HEK293 (cell line): ENCODE measurements at regions not wholly inside any gene's neighbourhood (a gene's known extent, or its start where the extent isn't known, plus 50 kb on each side); places are given as distances from the start of the nearest gene placed in this dataset.
A peak's percentile ranks its signal among the peaks of the same experiment; 100 is the strongest.

Experiments
- FEZF1 ChIP-seq: fragments of 450-650 bp; formaldehyde crosslinking; IDR thresholded peaks from 2 replicates; pipeline ENCODE4 v1.5.1; 2016; ENCODE audit warnings: missing biosample characterization, missing genetic modification characterization
- IKZF3 ChIP-seq: fragments of 450-650 bp; IDR thresholded peaks from 2 replicates; pipeline ENCODE4 v1.5.0; 2018; ENCODE audit warnings: missing biosample characterization, mild to moderate bottlenecking, missing genetic modification characterization, moderate library complexity
- KLF10 ChIP-seq: fragments of 450-650 bp; IDR thresholded peaks from 2 replicates; pipeline ENCODE4 v1.5.1; 2018; ENCODE audit warnings: missing biosample characterization, mild to moderate bottlenecking, missing genetic modification characterization
- KLF16 ChIP-seq: fragments of 450-650 bp; formaldehyde crosslinking; IDR thresholded peaks from 2 replicates; pipeline ENCODE4 v1.5.1; 2017; ENCODE audit warnings: missing biosample characterization, missing genetic modification characterization
- OSR2 ChIP-seq: fragments of 450-650 bp; formaldehyde crosslinking; IDR thresholded peaks from 2 replicates; pipeline ENCODE4 v1.5.1; 2016; ENCODE audit warnings: missing biosample characterization, missing genetic modification characterization
- PRDM6 ChIP-seq: fragments of 450-650 bp; formaldehyde crosslinking; IDR thresholded peaks from 2 replicates; pipeline ENCODE4 v1.5.1; 2017; ENCODE audit warnings: missing biosample characterization, missing genetic modification characterization
- SCRT2 ChIP-seq: fragments of 450-650 bp; formaldehyde crosslinking; IDR thresholded peaks from 2 replicates; pipeline ENCODE4 v1.5.1; 2016; ENCODE audit warnings: missing biosample characterization, missing genetic modification characterization
- WT1 ChIP-seq: fragments of 450-650 bp; formaldehyde crosslinking; IDR thresholded peaks from 2 replicates; pipeline ENCODE4 v1.5.1; 2016; ENCODE audit warnings: missing biosample characterization, missing genetic modification characterization
- ZBTB11 ChIP-seq: fragments of 450-650 bp; formaldehyde crosslinking; conservative IDR thresholded peaks from 2 replicates; pipeline ENCODE4 v1.5.1; 2016; ENCODE audit warnings: low read depth, missing biosample characterization, missing genetic modification characterization
- ZBTB48 ChIP-seq: fragments of 450-650 bp; formaldehyde crosslinking; IDR thresholded peaks from 2 replicates; pipeline ENCODE4 v1.5.1; 2016; ENCODE audit warnings: missing biosample characterization, missing genetic modification characterization
- ZBTB49 ChIP-seq: fragments of 450-650 bp; formaldehyde crosslinking; IDR thresholded peaks from 2 replicates; pipeline ENCODE4 v1.5.1; 2016; ENCODE audit warnings: missing biosample characterization, missing genetic modification characterization, low read depth
- ZNF121 ChIP-seq: fragments of 450-650 bp; formaldehyde crosslinking; IDR thresholded peaks from 2 replicates; pipeline ENCODE4 v1.5.1; 2016; ENCODE audit warnings: missing biosample characterization, missing genetic modification characterization
- ZNF132 ChIP-seq: fragments of 450-650 bp; formaldehyde crosslinking; IDR thresholded peaks from 2 replicates; pipeline ENCODE4 v1.5.1; 2017; ENCODE audit warnings: missing biosample characterization, missing genetic modification characterization, borderline replicate concordance
- ZNF292 ChIP-seq: fragments of 450-650 bp; formaldehyde crosslinking; IDR thresholded peaks from 2 replicates; pipeline ENCODE4 v1.5.1; 2016; ENCODE audit warnings: low read depth, missing biosample characterization, missing genetic modification characterization, borderline replicate concordance
- ZNF335 ChIP-seq: fragments of 450-650 bp; formaldehyde crosslinking; conservative IDR thresholded peaks from 2 replicates; pipeline ENCODE4 v1.5.1; 2016; ENCODE audit warnings: missing biosample characterization, missing genetic modification characterization
- ZNF391 ChIP-seq: fragments of 450-650 bp; formaldehyde crosslinking; IDR thresholded peaks from 2 replicates; pipeline ENCODE4 v1.5.1; 2016; ENCODE audit warnings: low read depth, missing biosample characterization, missing genetic modification characterization, borderline replicate concordance
- ZNF473 ChIP-seq: fragments of 450-650 bp; formaldehyde crosslinking; IDR thresholded peaks from 2 replicates; pipeline ENCODE4 v1.5.1; 2017; ENCODE audit warnings: missing biosample characterization, missing genetic modification characterization
- ZNF48 ChIP-seq: fragments of 450-650 bp; formaldehyde crosslinking; IDR thresholded peaks from 2 replicates; pipeline ENCODE4 v1.5.1; 2016; ENCODE audit warnings: missing biosample characterization, missing genetic modification characterization
- ZNF571 ChIP-seq: fragments of 450-650 bp; formaldehyde crosslinking; IDR thresholded peaks from 2 replicates; pipeline ENCODE4 v1.5.0; 2017; ENCODE audit warnings: missing biosample characterization, missing genetic modification characterization
- ZNF791 ChIP-seq: fragments of 450-650 bp; formaldehyde crosslinking; IDR thresholded peaks from 2 replicates; pipeline ENCODE4 v1.5.1; 2016; ENCODE audit warnings: missing biosample characterization, missing genetic modification characterization
- ZNF843 ChIP-seq: fragments of 450-650 bp; formaldehyde crosslinking; IDR thresholded peaks from 2 replicates; pipeline ENCODE4 v1.5.1; 2016; ENCODE audit warnings: missing biosample characterization, missing genetic modification characterization
- ZXDB ChIP-seq: fragments of 450-650 bp; formaldehyde crosslinking; IDR thresholded peaks from 2 replicates; pipeline ENCODE4 v1.5.1; 2016; ENCODE audit warnings: missing biosample characterization, missing genetic modification characterization
- TF ChIP-seq, protein P1 (sequence below): fragments of 450-650 bp; formaldehyde crosslinking; IDR thresholded peaks from 2 replicates; pipeline ENCODE4 v1.5.1; 2017; ENCODE audit warnings: missing biosample characterization, missing genetic modification characterization
- TF ChIP-seq, protein P2 (sequence below): fragments of 450-650 bp; formaldehyde crosslinking; IDR thresholded peaks from 2 replicates; pipeline ENCODE4 v1.5.1; 2016; ENCODE audit warnings: missing biosample characterization, missing genetic modification characterization, borderline replicate concordance

DNA sequence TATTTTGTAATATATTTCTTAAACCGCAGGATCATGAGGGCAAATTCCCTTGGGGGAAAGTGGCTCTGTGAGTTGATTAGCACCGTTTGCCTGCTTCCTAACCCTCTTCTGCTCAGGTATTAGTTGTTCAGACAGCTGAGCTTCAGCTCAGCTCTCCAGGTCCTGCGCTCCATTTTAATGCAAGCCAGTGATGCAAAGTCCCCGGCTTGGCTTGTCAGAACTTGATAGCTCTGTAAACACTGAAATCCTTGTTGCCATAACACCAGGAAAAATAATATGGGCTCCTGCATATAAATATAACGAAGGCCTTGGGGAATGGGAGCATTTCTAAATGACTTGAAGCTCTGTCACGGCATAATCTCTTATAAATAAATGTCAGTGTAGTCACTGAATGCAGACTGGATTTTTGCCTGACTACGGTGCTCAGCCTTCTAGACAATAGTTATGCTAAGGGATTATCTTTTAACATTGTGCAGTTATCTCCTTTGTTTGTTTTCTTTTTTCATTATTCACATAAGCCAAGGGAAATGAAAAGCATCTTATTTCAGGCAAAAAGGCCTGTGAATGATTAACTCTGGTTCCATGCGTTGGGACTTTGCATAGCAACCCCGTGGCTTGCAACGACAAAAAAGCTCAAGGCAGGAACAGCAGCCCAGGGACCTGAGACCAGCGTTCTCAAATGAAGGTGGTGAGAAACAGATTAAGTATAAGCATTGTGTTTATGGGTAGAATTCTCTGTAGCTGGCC is 253.2 kb downstream of the SPRY1 start (continued):
- TF ChIP-seq ZBTB11 (tag by site-specific recombination) (no peak), KLF10 (tag by site-specific recombination) (0 out of 2 replicates have a peak, but pooled peaks have one; percentile 27), ZNF132 (tag by site-specific recombination) (no peak), ZNF391 (tag by site-specific recombination) (no peak), ZNF292 (tag by site-specific recombination) (no peak), SCRT2 (tag by site-specific recombination) (no peak), ZXDB (tag by site-specific recombination) (peak; percentile 75), ZBTB48 (tag by site-specific recombination) (peak; percentile 41), ZNF791 (tag by site-specific recombination) (no peak), ZNF473 (tag by site-specific recombination) (no peak), ZBTB49 (tag by site-specific recombination) (no peak), FEZF1 (tag by site-specific recombination) (peak; percentile 81), ZNF335 (tag by site-specific recombination) (peak; percentile 92), IKZF3 (tag by site-specific recombination) (no peak), ZNF121 (tag by site-specific recombination) (no peak), ZNF48 (tag by site-specific recombination) (no peak), OSR2 (tag by site-specific recombination) (peak; percentile 68; the same call in 1 of the 2 replicates), PRDM6 (peak; percentile 80), ZNF571 (tag by site-specific recombination) (no peak), ZNF843 (peak; percentile 87), WT1 (tag by site-specific recombination) (peak; percentile 64; the same call in 1 of the 2 replicates), KLF16 (tag by site-specific recombination) (no peak)
- TF ChIP-seq, protein P1, sequence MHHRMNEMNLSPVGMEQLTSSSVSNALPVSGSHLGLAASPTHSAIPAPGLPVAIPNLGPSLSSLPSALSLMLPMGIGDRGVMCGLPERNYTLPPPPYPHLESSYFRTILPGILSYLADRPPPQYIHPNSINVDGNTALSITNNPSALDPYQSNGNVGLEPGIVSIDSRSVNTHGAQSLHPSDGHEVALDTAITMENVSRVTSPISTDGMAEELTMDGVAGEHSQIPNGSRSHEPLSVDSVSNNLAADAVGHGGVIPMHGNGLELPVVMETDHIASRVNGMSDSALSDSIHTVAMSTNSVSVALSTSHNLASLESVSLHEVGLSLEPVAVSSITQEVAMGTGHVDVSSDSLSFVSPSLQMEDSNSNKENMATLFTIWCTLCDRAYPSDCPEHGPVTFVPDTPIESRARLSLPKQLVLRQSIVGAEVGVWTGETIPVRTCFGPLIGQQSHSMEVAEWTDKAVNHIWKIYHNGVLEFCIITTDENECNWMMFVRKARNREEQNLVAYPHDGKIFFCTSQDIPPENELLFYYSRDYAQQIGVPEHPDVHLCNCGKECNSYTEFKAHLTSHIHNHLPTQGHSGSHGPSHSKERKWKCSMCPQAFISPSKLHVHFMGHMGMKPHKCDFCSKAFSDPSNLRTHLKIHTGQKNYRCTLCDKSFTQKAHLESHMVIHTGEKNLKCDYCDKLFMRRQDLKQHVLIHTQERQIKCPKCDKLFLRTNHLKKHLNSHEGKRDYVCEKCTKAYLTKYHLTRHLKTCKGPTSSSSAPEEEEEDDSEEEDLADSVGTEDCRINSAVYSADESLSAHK, result peak; percentile 75
- TF ChIP-seq, protein P2, sequence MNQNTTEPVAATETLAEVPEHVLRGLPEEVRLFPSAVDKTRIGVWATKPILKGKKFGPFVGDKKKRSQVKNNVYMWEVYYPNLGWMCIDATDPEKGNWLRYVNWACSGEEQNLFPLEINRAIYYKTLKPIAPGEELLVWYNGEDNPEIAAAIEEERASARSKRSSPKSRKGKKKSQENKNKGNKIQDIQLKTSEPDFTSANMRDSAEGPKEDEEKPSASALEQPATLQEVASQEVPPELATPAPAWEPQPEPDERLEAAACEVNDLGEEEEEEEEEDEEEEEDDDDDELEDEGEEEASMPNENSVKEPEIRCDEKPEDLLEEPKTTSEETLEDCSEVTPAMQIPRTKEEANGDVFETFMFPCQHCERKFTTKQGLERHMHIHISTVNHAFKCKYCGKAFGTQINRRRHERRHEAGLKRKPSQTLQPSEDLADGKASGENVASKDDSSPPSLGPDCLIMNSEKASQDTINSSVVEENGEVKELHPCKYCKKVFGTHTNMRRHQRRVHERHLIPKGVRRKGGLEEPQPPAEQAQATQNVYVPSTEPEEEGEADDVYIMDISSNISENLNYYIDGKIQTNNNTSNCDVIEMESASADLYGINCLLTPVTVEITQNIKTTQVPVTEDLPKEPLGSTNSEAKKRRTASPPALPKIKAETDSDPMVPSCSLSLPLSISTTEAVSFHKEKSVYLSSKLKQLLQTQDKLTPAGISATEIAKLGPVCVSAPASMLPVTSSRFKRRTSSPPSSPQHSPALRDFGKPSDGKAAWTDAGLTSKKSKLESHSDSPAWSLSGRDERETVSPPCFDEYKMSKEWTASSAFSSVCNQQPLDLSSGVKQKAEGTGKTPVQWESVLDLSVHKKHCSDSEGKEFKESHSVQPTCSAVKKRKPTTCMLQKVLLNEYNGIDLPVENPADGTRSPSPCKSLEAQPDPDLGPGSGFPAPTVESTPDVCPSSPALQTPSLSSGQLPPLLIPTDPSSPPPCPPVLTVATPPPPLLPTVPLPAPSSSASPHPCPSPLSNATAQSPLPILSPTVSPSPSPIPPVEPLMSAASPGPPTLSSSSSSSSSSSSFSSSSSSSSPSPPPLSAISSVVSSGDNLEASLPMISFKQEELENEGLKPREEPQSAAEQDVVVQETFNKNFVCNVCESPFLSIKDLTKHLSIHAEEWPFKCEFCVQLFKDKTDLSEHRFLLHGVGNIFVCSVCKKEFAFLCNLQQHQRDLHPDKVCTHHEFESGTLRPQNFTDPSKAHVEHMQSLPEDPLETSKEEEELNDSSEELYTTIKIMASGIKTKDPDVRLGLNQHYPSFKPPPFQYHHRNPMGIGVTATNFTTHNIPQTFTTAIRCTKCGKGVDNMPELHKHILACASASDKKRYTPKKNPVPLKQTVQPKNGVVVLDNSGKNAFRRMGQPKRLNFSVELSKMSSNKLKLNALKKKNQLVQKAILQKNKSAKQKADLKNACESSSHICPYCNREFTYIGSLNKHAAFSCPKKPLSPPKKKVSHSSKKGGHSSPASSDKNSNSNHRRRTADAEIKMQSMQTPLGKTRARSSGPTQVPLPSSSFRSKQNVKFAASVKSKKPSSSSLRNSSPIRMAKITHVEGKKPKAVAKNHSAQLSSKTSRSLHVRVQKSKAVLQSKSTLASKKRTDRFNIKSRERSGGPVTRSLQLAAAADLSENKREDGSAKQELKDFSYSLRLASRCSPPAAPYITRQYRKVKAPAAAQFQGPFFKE (tag by site-specific recombination), result no peak
